Activated naive CD4-positive, alpha-beta T cell treated with anti-CD3 and anti-CD28 coated beads, Interleukin-2, amount 50 U/mL, for 16 hours (primary cell): ENCODE measurements at regions not wholly inside any gene's neighbourhood (a gene's known extent, or its start where the extent isn't known, plus 50 kb on each side); places are given as distances from the start of the nearest gene placed in this dataset.
A peak's percentile ranks its signal among the peaks of the same experiment; 100 is the strongest.
"Not testable (repeated sequence)": the region's sequence is repeated elsewhere in the genome, so short reads cannot be mapped to it uniquely, and the experiment has no call there.

Experiments used
- DNase-seq: peaks from one replicate; pipeline ENCODE4 v3.0.0-alpha.2; 2020

GRCh38 chr18:54433368-54433767 lies 75.7 kb downstream of the C18orf54 start:
- DNase-seq, result no peak

GRCh38 chr18:54433857-54434256 lies 76.2 kb downstream of the C18orf54 start:
- DNase-seq, result no peak

GRCh38 chr18:54434453-54434852 lies 76.7 kb downstream of the C18orf54 start:
- no peak for DNase-seq

GRCh38 chr18:54436501-54436900 lies 78.8 kb downstream of the C18orf54 start:
- DNase-seq, result no peak

GRCh38 chr18:54440292-54440691 lies 82.6 kb downstream of the C18orf54 start:
- no peak for DNase-seq

- peak; percentile 13 for DNase-seq
Measured at GRCh38 chr18:54444319-54444914, 86.7 kb downstream of the C18orf54 start.

GRCh38 chr18:54453996-54454395 lies 96.3 kb downstream of the C18orf54 start:
- no peak for DNase-seq

GRCh38 chr18:54465502-54465901 lies 107.8 kb downstream of the C18orf54 start:
- no peak for DNase-seq

- DNase-seq, result no peak
Measured at GRCh38 chr18:54466248-54467005, 108.7 kb downstream of the C18orf54 start.

- DNase-seq, result no peak
Measured at GRCh38 chr18:54479365-54479764, 111.7 kb upstream of the DYNAP start.

GRCh38 chr18:54480616-54481015 lies 110.4 kb upstream of the DYNAP start:
- no peak for DNase-seq

- DNase-seq, result not testable (repeated sequence)
Measured at GRCh38 chr18:54502451-54502850, 88.6 kb upstream of the DYNAP start.

- DNase-seq, result no peak
Measured at GRCh38 chr18:54503131-54503894, 87.7 kb upstream of the DYNAP start.

- no peak for DNase-seq
Measured at GRCh38 chr18:54506516-54507261, 84.4 kb upstream of the DYNAP start.

- no peak for DNase-seq
Measured at GRCh38 chr18:54509793-54510192, 81.3 kb upstream of the DYNAP start.

GRCh38 chr18:54515149-54515548 lies 75.9 kb upstream of the DYNAP start:
- no peak for DNase-seq

- DNase-seq, result no peak
Measured at GRCh38 chr18:54517521-54517920, 73.5 kb upstream of the DYNAP start.

GRCh38 chr18:54521846-54522245 lies 69.2 kb upstream of the DYNAP start:
- DNase-seq, result no peak

- no peak for DNase-seq
Measured at GRCh38 chr18:54528942-54529376, 62.1 kb upstream of the DYNAP start.

- DNase-seq, result no peak
Measured at GRCh38 chr18:54529444-54529843, 61.6 kb upstream of the DYNAP start.

GRCh38 chr18:54530285-54530684 lies 60.8 kb upstream of the DYNAP start:
- DNase-seq, result no peak

GRCh38 chr18:54531402-54532065 lies 59.5 kb upstream of the DYNAP start:
- DNase-seq, result no peak

GRCh38 chr18:54532222-54532621 lies 58.8 kb upstream of the DYNAP start:
- no peak for DNase-seq
